ENCODE measurements at regions not wholly inside any gene's neighbourhood (a gene's known extent, or its start where the extent isn't known, plus 50 kb on each side); places are given as distances from the start of the nearest gene placed in this dataset.
A peak's percentile ranks its signal among the peaks of the same experiment; 100 is the strongest.

DNA sequence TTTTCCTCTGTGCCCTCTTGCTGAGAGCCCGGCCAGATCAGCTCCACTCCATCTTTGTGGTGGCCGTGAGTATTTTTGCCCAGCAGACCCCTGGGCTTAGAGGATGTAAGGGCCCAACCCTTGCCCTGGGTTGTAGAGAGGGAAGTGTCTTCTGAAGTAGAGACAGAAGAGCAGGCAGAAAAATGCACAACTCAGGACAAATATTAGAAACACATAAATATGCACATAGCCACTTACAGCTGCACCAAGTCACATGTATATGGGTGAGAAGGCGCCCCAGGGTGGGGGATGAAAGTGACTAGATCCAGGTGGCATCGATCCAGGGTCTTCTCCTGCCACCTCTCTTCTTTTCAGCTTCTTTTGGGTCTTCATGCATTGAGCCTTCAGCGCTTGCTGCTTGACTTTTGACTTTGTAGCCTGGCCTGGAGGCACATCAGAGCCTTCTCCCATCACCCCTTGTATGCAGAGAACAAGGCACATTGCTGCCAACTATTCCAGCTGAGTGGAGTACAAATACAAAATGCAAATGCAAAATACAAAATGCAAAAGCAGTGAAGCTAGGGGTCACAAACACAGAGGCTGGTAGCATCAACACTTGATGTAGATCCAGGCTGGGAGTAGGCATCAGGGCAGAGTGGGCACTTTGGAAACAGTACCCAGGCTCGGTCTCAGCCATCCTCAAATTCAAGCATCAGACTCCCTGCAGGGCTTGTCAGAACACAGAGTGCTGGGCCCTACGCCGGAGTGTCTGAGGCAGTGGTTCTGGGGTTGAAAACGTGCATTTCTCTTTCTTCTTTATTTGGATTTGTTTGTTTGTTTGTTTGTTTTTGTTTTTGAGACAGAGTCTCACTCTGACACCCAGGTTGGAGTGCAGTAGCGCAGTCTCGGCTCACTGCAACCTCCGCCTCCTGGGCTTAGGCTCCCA lies 133.0 kb downstream of the ASB7 start:
- DNase-seq = no peak

DNA sequence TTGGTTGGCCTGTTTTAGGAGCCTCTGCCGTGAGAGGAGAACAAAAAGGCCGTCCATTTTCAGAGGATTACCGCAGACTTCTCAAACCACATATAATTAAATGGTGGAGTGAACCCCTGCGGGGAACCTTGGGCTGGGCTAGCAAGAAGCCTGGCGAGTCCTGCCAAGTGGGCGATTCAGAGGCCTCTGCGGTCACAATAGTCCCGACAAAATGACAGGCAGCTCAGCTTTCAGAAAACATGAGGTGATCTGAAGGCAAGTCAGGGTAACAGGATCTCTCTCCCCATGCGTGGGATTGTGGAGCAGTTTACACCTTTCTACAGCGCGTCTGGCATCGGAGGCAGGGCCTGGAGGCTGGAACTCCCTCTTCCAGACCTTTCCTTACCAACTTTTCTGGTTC lies 134.8 kb downstream of the ASB7 start:
- no peak for DNase-seq

DNA sequence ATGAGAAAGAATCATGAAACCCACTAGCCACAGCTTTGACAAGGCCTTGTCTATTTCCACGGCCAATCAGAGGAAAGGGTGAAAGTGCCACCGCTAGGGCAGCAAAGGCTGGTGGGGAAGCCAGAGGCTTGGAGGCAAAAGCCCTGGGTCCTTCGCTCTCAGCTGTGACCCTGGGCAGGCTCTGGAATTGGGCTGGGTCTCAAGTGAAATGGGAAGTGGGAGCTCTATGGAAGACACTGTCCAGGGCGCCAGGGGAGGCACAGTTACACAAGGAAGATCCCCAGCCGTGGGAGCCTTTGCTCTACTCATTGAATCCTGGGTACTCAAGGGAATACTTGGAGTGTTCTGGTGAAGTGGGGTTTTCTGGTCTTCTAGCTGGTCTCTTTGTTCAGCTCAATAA lies 136.2 kb downstream of the ASB7 start:
- DNase-seq = no peak

DNA sequence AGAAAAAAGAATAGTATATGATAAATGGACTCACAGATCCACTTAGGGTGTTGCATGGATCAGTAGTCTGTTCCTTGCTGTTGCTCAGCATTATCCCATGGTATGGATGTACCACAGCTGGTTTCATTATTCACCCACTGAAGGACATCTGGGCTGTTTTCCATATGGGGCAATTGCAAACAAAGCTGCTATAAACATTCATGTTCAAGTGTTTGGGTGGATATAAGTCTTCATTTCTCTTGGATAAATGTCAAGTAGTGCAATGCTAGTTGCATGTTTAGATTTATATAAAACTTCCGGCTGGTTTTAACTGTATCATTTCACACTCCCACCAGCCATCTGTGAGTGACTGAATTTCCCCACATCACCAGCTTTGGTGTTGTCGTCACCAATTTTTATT lies 137.7 kb downstream of the ASB7 start:
- peak; percentile 49 for DNase-seq

DNA sequence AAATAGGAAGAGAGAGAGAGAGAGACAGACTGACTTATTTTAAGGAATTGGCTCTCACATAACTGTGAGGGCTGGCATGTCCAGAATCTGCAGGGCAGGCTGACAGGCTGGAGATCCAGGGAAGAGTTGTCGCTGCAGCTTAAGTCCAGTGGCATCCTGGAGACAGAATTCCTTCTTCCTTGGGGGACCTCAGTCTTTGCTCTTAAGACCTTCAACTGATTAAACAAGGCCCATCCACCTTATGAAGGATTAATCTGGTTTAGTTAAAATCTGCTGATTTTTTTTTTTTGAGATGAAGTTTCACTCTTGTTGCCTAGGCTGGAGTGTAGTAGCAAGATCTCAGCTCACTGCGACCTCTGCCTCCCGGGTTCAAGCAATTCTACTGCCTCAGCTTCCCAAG lies 128.0 kb upstream of the ALDH1A3 start:
- DNase-seq = no peak

DNA sequence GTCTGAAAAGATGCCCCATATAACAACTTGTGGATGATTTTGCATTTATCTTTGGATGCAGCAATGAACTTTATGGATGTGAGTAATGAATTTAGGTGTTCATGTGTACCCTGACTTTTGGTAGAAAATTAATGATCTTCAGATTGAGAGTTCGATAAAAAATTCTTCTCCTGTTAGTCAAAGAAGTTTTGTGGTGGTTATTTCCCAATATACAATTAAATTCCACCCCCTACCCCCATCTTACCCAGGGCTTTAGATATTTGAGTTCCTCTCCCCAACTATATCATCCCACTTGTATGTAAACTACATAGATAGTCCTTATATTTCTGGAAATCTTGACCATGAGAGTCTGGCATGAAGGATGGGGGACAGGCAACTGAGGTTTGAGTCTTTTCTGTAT lies 126.1 kb upstream of the ALDH1A3 start:
- DNase-seq = peak; percentile 54

DNA sequence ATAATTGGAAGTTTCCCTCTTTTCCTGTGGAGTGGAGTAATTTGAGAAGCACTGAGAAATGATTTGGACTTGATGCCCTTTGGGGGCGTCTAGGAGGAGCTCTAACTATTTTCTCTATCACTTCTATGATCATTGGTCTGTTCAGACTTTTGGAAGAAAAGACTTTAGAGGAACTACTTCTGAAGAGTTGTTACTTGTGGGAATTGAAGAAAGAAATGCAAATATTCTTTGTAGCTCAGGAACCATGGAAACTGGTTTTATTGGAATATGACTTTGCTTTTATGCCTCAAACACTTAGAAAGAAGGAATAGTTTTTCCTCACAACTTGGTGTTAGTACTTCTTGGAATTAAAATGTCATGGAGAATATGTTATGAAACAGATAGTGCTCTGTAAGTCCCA lies 122.0 kb upstream of the ALDH1A3 start:
- DNase-seq = no peak

DNA sequence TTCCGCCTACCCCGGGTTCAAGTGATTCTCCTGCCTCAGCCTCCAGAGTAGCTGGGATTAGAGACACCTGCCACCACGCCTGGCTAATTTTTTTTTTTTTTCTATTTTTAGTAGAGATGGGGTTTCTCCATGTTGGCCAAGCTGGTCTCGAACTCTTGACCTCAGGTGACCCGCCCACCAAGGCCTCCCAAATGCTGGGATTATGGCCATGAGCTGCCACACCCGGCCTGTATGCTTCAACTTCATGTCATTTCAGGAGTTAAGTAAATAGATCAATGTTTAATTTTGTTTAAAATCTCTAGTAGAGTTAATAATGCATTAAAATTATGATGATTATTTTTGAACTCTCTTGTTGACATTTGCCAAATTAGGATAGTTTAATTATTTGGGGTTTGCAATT lies 121.1 kb upstream of the ALDH1A3 start:
- no peak for DNase-seq

DNA sequence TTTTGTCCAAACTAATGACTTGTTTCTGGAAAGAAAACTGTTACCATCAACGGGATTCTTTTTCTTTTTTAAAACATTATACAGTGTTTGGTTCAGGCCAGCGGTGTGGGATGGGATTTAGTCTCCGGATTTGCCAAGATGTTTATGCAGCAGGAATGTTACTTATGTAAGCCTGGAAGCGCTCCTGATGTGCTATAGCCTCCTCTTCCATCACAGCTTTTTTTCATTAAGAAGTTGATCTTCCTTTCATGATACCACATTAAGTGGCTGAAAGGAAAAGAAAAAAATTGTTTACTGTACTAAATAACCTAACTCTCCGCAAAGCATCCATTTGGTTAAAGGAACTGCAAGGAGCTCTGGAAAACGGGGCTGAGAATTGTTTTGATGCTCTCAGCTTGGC lies 120.5 kb upstream of the ALDH1A3 start:
- peak; percentile 90 for DNase-seq

DNA sequence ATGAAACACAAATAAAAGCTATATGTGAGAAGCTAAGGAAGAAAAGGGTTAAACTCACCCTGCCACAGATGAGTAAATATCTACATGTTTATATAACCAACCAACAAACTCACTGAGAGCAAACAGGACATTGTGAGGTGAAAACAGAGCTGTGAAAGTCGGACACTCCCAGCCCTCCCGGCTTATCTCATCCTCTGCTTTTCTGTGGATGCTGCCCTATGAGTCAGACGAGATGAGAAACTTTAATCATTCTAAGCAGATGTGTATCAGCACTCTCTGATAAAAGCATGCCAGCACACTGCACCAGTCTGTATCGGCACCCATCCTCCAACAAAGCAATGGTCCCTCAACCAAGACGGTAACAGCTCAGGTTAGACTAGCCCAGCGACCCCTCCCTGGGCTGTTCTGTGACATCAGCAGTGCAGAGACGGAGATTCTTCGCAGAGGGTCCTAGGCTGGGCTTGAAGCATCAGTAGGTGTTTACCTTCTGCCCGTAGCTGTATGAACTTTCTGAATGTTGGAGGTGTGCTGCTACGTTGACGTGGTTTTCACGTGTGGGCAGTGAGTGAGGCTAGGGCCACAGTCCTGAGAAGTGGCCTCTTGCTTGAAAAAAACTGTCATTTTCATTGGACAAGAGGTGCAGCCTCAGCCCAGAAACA lies 119.8 kb upstream of the ALDH1A3 start:
- DNase-seq = peak; percentile 64

DNA sequence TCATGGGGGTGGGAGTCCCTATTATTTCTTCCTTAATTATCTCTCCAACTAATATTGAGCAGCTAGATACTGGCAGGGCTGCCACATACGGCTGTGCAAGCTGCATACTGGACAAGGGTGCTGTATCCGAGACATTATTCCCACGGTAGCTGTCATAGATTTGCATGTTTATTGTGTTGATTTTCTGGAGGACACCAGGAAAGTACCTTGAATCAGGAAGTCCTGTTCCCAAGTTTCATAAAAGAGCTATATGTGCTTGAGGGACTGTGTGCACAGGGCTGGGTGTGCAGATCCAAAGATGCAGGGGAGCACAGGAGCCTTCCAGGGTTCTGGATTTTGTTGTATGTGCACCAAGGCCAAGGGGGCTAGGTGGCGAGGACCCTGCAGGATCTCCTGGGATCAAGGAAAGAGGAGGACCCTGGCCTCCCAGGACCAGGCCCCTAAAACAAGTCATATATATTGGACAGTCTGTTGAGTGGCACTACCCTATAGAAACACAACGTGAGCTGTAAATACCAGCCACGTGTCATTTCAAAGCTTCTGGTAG lies 119.2 kb upstream of the ALDH1A3 start:
- no peak for DNase-seq

DNA sequence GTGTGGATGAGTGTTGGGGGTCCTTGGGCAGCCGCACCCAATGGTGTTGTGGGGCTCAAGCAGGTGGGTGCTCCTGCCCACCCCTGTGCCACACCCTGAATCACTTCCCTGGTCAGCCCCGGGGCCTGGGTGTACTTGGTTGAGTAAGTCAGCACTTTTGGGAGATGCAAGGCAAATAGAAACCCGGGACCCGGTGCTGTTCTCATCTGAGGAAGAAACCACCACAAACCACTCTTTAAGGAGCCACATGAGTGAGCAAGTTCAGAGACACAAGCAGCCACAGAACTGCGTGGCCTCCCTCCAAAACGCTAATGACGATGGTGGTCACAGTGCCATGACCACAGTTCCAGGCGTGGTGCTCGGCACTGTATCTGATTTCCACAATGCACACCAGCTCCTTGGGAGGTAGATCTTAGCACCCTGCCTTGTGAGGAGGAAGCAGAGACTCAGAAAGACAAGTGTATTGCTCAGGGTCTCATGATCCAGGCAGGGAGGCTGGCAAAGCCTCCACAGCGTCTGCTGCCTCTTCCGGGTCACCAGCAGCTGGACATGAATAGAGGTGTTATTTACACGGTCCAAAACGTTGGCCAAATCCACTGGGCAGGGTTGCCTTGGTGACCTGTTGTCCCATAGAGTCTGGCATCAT lies 118.2 kb upstream of the ALDH1A3 start:
- no peak for DNase-seq

DNA sequence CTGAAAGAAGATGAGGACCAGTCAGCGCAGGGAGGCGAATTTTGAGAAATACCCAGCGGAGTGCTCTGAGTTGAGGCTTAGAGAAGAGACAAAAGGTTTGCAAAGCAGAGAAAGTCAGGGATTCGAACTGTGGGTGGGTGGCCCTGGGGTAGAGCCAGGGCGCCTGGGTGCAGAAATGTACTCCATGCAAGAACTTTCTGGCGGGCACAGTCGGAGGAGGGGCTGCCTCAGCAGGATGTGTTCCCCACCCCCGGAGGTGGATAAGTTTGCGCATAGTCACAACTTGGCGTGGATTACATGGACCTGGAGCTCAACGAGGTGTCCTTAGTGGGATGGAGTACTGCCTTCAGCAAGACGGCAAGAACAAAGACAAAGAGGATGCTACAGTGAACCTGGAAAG lies 117.3 kb upstream of the ALDH1A3 start:
- no peak for DNase-seq

DNA sequence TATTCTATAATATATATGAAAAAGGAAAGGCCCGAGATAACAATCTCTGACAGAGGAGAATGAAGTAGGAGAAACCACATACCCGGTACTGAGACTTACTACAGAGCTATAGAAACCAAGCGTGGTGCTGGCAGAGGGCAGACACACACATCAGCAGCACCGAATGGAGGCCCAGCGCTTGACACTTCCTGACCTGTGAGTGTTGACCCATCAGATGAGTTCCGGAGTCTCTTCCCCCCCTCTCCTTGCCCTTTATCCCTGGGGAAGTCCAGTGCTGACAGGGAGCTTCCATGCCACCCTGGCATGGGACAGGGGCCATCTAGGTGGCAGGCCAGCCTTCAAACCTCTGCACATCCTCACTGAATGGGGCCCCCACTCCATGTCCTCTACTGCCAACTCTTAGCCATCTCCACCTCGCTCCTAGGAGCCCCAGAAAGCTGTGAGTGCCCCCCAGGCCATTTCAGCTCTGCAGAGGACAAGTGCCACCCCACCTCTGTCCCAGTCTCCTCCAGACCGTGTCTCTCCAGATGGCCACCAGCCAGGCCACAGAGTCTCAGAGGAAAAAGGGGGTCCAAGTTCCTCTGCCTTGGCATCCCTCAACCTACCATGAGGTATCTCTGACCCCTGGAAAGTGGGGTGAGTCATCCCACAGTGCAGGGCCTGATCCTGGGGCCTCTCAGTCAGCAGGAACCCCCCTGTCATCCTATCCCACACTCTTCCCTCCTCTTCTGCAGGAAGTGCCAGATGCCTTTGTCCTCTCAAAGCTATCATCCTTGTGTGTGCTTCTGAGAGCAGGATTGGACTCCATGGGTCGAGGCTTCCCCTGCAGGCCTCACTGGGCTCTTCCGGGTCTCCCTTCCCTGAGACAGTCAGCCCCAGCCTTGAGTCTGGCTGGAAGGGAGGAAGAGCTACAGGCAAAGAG lies 116.5 kb upstream of the ALDH1A3 start:
- peak; percentile 38 for DNase-seq

DNA sequence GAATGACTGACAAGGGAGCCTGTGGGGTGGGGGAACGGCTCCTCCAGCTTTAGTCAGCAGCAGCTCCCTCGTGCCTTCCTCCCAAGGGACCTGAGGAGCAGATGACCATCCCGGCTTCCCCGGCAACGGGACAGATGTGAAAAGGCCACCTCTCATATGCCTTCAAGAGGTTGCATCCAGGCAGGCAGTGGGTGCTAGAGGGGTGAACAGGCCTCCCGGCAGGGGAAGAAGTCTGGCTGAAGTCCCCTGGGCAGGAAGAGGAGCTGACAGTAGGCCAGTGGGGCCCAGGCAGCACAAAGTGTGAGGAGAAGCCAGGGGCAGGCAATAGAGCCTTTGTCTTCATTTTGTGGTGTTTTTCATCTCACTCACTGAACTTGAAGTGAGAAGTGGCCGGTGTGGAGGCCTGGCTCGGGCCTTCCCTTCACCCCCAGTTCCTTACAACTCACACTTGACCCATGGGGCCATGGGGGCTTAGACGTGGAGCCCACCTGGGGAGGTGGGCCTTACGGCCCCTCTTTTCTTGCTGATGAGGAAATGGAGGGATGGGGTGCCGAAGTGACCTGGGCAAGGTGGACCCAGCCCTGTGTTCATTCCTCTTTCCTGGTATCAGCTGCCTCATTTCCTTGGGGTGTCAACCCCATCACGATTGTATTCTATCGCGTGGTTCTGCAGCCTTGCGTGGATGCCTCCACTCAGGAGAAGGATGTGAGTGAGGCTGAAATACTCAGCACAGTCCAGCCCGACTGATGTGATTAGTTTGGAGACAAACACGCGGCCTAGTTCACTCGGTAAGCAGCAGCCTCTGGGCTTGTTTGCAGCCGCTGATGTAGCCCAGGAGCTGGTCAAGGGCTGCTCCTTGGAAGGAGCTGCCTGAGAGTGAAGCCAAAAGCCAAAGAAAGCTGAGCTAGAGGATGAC lies 115.5 kb upstream of the ALDH1A3 start:
- DNase-seq = no peak

DNA sequence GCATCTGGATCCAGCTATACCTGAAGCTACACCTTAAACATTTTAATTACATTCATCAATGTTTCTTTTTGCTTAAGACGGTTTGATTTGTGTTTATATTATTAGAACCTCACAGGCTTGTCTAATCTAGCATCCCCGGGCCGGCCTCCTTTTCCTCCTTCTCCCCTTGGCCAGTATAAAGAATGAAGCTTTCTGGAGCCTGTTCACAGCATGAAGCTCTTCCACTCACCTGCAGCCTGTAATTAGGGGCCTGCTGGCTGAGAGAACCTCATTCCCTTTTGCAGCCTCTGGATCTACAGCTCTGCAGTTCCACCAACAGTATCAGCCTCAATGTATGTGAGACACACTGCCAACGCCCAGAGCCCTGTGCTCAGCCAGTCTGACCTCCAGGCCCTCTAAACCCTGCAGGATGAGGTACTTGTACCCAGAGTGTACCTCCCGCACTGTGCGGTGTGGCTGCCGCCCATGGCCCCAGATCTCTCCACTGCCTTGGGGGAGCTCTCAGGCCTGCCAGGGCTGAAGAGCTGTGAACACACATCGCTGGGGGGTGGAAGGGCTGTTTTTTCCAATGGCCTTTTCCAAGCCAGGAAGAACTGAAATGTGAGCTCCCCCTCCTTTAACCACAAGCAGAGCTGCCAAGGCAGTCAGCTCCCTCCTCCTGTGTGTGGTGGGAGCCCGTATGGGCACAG lies 114.7 kb upstream of the ALDH1A3 start:
- peak; percentile 92 for DNase-seq

DNA sequence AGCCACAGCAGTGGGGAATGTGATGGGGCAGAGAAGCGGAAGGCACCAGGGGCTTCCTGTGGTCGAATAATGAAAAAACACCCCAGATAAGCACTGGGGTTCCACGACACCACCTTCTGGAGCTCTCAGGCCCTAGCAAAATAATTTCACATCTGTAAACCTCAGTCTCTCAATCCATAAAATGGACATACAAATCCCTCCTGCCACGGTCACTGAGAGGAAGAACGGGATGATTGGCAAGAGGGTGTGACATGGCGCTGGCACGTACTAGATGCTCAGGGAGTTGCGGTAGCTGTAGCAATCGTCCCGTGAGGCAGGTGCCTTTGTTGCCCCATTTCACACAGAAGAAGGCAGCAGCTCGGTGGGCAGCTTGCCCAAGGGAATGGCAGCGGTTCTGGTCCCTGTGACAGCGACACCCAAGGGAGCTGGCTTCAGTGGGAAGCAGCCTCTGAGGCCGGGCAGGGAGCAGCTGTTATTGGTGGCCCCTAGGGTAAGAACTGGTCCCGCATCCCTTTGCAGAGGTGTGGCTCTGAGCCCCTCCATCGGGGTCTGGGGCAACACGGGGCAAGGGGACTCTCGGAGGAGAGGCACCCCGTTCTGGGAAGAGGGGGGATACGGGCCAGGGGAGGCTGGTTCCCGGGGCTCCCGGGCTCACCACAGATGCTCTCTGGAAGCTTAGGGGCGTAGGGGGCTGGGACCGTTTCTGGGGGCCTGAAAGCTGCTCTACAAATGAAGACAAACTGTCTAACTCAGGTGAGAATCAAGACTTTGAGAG lies 114.0 kb upstream of the ALDH1A3 start:
- DNase-seq = no peak

DNA sequence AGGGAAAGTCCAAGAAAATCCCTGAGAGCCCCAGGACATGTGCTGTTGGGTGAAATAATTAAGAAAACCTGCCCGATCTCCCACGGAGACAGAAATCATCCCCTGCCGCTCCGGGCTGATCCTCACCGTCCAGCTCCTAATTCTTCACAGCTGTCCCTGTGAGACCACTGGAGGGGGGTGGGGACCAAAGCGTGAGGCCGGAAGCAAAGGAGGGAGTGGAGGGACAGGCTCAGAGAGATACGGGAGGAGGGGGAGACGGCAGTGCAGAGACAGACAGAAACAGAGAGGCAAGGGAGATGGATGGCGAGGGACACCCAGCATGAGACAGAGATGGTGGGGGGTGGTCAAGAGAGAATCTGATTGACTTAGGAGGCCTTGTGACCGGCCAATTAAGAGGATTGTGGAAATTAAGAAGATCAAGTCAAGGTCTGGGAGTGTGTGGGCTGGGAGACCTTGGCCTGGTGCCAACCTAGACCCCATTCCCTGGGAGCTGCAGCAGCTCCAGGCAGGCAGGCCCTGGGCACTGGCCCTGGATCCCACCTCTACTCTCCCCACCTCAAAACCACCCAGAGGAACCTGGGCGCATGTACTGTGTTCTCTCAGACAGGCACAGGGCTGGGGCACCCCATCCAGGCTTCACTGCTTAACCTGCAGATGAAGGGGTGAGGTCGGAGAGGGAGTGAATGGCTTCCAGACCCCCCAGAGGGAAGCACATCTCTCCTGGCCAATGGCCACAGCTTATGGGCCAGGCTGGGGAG lies 113.2 kb upstream of the ALDH1A3 start:
- peak; percentile 88 for DNase-seq
